Fibroblast of lung (primary cell): ENCODE measurements at regions not wholly inside any gene's neighbourhood (a gene's known extent, or its start where the extent isn't known, plus 50 kb on each side); places are given as distances from the start of the nearest gene placed in this dataset.

Source experiments
- EZH2 ChIP-seq: IDR thresholded peaks from 2 replicates; pipeline ENCODE4 v1.5.1; 2012; ENCODE audit warnings: low read length, control low read depth, mild to moderate bottlenecking; ENCODE audit errors: missing control alignments
- TF ChIP-seq, protein P1 (sequence below), 2 donors: IDR thresholded peaks in 1 of 2; conservative IDR thresholded peaks in 1 of 2; 1 replicate in 1 of 2; 2 replicates in 1 of 2; pipeline ENCODE4 v1.5.1; 2011 to 2012; ENCODE audit warnings: low read length in 2 of 2, control low read depth in 1 of 2, inconsistent platforms in 1 of 2, low read depth in 1 of 2, mild to moderate bottlenecking in 1 of 2

DNA sequence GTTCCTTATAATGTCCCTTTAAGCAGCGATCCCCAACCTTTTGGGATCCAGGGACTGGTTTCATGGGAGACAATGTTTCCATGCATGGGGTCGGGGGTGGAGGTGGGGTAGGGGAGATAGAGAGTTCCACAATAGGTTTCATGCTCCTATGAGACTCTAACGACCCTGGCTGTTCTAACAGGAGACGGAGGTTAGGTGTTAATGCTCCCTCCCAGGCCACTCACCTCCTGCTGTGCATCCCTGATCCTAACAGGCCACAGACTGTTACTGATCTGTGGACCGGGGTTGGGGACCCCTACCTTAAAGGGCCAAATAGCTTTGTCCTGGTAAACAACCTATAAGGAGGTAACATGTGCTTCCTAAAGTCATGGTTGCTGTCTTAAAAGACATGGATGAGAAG is 602.5 kb upstream of the RGMB start:
- TF ChIP-seq, protein P1, sequence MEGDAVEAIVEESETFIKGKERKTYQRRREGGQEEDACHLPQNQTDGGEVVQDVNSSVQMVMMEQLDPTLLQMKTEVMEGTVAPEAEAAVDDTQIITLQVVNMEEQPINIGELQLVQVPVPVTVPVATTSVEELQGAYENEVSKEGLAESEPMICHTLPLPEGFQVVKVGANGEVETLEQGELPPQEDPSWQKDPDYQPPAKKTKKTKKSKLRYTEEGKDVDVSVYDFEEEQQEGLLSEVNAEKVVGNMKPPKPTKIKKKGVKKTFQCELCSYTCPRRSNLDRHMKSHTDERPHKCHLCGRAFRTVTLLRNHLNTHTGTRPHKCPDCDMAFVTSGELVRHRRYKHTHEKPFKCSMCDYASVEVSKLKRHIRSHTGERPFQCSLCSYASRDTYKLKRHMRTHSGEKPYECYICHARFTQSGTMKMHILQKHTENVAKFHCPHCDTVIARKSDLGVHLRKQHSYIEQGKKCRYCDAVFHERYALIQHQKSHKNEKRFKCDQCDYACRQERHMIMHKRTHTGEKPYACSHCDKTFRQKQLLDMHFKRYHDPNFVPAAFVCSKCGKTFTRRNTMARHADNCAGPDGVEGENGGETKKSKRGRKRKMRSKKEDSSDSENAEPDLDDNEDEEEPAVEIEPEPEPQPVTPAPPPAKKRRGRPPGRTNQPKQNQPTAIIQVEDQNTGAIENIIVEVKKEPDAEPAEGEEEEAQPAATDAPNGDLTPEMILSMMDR (conservative IDR thresholded peaks at IDR 0.05 in 1 of 2, IDR thresholded peaks at IDR 0.05 in 1 of 2; ENCODE audit: low read depth in 1 of 2, low read length in 2 of 2) = no peak
- no peak for TF ChIP-seq EZH2
